Upper lobe of right lung (tissue), 1 donor: ENCODE measurements at regions not wholly inside any gene's neighbourhood (a gene's known extent, or its start where the extent isn't known, plus 50 kb on each side); places are given as distances from the start of the nearest gene placed in this dataset.

ENCODE experiments used
- ATAC-seq: fragments of 200-7000 bp; cut with Tn5 transposase; one replicate; pipeline ENCODE4 v1.9.1; 2020; ENCODE audit warnings: mild to moderate bottlenecking, moderate library complexity
- DNase-seq: peaks from one replicate; pipeline ENCODE4 v3.0.0-alpha.2; 2020
- H3K27ac ChIP-seq: fragments of 200-600 bp; one replicate; pipeline ENCODE4 v1.8.0; 2022
- H3K27me3 ChIP-seq: fragments of 200-600 bp; one replicate; pipeline ENCODE4 v1.8.0; 2022; ENCODE audit warnings: mild to moderate bottlenecking
- H3K36me3 ChIP-seq: fragments of 200-600 bp; one replicate; pipeline ENCODE4 v1.8.0; 2022
- H3K4me1 ChIP-seq: fragments of 200-600 bp; one replicate; pipeline ENCODE4 v1.8.0; 2022
- H3K4me3 ChIP-seq: fragments of 200-600 bp; one replicate; pipeline ENCODE4 v1.8.0; 2022; ENCODE audit warnings: mild to moderate bottlenecking
- H3K9me3 ChIP-seq: fragments of 200-600 bp; one replicate; pipeline ENCODE4 v1.8.0; 2022
- intact Hi-C: fragments of 100-400 bp; cut with DNase I; formaldehyde crosslinking; loops from one replicate; pipeline ENCODE4 v1.11.0; 2022
- TF ChIP-seq, protein P1 (sequence below): fragments of 200-600 bp; IDR thresholded peaks from one replicate; pipeline ENCODE4 v1.8.0; 2022; ENCODE audit warnings: antibody characterized with exemption
- donor health status: DM: no; HTN: yes; CAD: no; lungs with severe emphysema.

DNA sequence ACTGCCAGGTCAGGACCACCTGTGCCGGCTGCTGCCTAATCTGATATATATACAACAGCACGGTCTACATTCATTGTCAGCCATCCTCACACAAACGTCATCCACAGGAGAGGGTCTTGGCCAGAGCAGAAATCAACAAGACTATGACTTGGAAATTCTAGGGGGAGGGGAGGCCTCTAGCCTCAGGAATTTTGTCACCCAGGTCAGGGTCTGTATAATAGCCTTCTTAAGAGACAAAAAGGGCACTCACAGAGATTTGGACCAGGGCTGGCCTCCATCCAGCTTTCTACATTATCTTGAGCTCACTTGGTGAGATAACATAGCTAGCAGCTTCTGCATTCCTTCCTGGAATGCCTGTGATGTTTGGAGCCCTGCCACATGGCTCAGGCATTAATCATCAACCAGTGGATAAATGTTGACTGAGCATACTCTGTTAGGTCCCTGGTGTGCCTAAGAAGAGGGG lies 50.4 kb upstream of the CTIF start:
- Histone ChIP-seq H3K4me3 (no peak overlapping the region), H3K9me3 (no peaks in the 10 kb centered on the region)

DNA sequence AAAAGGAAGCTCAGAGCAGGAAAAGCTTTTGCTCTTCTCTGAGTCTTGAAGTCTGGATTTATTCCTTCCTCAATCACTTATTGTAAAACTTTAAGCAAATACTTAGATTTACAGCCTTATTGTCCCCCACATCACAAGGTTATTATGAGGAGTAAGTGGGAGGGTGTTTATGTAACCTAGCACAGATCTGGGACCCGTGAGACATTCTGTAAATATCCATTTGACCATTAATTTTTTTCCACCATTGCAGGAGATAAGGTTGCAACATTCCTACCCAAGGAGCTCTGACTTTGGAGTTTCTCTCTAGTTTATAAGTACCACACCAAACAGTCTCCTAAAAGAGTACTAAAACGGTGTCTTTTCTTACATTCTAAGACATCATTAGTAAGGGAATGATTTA lies 52.1 kb upstream of the CTIF start:
- TF ChIP-seq, protein P1, sequence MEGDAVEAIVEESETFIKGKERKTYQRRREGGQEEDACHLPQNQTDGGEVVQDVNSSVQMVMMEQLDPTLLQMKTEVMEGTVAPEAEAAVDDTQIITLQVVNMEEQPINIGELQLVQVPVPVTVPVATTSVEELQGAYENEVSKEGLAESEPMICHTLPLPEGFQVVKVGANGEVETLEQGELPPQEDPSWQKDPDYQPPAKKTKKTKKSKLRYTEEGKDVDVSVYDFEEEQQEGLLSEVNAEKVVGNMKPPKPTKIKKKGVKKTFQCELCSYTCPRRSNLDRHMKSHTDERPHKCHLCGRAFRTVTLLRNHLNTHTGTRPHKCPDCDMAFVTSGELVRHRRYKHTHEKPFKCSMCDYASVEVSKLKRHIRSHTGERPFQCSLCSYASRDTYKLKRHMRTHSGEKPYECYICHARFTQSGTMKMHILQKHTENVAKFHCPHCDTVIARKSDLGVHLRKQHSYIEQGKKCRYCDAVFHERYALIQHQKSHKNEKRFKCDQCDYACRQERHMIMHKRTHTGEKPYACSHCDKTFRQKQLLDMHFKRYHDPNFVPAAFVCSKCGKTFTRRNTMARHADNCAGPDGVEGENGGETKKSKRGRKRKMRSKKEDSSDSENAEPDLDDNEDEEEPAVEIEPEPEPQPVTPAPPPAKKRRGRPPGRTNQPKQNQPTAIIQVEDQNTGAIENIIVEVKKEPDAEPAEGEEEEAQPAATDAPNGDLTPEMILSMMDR, result no peak
- H3K27me3 ChIP-seq, result no peaks in the 10 kb centered on the region
- H3K9me3 ChIP-seq, result no peaks in the 10 kb centered on the region
- DNase-seq (no peak), ATAC-seq (no peak)
- intact Hi-C loops, result no loop called here
- peaks cover 6% of the 10 kb centered on the region for H3K4me1 ChIP-seq
- no peak overlapping the region for H3K4me3 ChIP-seq
- H3K27ac ChIP-seq, result no peak overlapping the region
- H3K36me3 ChIP-seq, result no peaks in the 10 kb centered on the region

More for the DNA sequence above, 50.4 kb upstream of the CTIF start:
- TF ChIP-seq, protein P1, result no peak
- intact Hi-C loops, result no loop called here
- Histone ChIP-seq H3K27me3 (no peaks in the 10 kb centered on the region), H3K4me1 (peaks cover 9% of the 10 kb centered on the region), H3K27ac (no peak overlapping the region), H3K36me3 (no peaks in the 10 kb centered on the region)
- ATAC-seq (peak; percentile 89), DNase-seq (peak; percentile 73)

DNA sequence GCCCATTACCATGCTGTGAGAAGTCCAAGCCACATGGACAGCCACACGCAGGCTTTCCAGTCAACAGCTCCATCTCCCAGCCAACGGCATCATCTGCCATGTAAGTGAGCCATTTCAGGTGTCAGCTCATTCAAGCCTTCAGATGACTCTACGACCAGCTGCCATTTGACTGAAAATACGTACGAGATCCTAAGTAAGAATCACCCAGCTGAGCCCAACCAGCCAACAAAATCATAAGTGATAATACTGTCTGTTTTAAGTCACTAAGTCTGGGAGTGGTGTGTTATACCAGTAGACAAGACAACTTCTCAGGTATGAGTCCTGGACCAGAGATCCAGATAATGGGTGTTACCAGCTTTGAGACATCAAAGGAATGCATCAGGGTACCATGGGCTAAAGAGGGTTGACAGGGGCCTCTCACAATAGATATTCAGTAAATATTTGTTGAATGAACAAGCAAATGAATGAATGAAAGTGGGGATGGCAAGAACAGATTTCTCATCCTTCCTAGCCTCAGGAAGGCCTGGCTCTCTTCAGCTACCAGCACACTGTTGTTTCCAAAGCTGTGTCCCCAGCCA lies 52.9 kb upstream of the CTIF start:
- DNase-seq, result no peak
- Histone ChIP-seq H3K9me3 (no peaks in the 10 kb centered on the region), H3K4me3 (no peak overlapping the region), H3K4me1 (peaks cover 6% of the 10 kb centered on the region), H3K27me3 (no peaks in the 10 kb centered on the region), H3K36me3 (no peaks in the 10 kb centered on the region), H3K27ac (no peak overlapping the region)
- TF ChIP-seq, protein P1, result no peak
- no peak for ATAC-seq
- intact Hi-C loops, result no loop called here

DNA sequence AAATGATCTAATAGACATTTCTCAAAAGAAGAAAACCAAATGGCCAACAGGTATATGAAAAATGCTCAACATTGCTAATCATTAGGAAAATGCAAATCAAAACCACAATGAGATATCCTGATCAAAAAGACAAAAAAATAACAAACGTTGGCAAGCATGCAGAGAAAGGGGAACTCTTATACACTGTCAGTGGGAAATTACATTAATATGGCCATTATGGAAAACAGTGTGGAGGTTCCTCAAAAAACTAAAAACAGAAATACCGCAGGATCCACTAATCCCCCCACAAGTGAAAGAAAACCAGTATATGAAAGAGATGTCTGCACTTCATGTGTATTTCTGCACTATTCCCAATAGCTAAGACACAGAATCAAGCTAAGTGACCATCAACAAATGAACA lies 57.7 kb upstream of the CTIF start:
- no peak for ATAC-seq
- intact Hi-C loops, result no loop called here
- Histone ChIP-seq H3K27me3 (no peaks in the 10 kb centered on the region), H3K27ac (no peak overlapping the region), H3K9me3 (no peaks in the 10 kb centered on the region), H3K36me3 (no peaks in the 10 kb centered on the region), H3K4me1 (no peaks in the 10 kb centered on the region), H3K4me3 (no peak overlapping the region)
- TF ChIP-seq, protein P1, result no peak
- no peak for DNase-seq

DNA sequence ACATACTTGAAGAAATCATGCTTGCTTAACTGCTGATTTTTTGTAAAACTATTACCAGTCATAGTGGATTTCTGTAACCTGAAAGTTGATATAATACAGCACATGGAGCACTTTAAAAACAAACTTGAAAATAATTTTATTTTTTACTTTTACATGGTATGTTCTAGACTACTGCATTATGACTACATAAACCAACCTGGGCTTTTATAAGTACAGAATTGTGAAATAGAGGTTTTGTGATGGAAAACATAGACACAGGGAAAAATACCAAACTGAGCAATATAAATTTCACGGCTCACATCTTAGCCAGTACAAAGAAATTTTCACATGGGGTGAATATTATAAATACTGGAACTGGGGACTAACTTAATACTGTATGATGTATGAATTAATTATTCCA lies 59.3 kb upstream of the CTIF start:
- intact Hi-C loops, result no loop called here
- no peaks in the 10 kb centered on the region for H3K27me3 ChIP-seq
- no peak for ATAC-seq
- no peak overlapping the region for H3K4me3 ChIP-seq
- DNase-seq, result no peak
- TF ChIP-seq, protein P1, result no peak
- no peak overlapping the region for H3K27ac ChIP-seq
- H3K4me1 ChIP-seq, result no peaks in the 10 kb centered on the region
- H3K36me3 ChIP-seq, result no peaks in the 10 kb centered on the region
- H3K9me3 ChIP-seq, result no peaks in the 10 kb centered on the region

DNA sequence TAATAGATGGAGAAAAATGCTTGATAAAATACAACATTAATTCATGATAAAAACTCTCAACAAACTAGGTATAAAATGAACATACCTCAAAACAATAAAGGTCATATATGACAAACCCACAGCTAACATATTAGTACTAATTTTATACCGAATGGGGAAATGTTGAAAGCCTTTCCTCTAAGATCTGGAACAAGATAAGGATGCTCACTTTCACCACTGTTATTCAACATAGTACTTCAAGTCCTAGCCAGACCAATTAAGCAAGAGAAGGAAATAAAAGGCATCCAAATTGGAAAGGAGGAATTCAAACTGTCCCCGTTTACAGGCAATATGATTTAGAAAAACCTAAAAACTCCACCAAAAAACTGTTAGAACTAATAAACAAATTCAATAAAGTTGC lies 61.5 kb upstream of the CTIF start:
- intact Hi-C loops, result no loop called here

More for the DNA sequence above, 61.5 kb upstream of the CTIF start:
- H3K9me3 ChIP-seq, result no peaks in the 10 kb centered on the region
- no peaks in the 10 kb centered on the region for H3K27me3 ChIP-seq
- no peak overlapping the region for H3K27ac ChIP-seq
- TF ChIP-seq, protein P1, result no peak
- no peak overlapping the region for H3K4me3 ChIP-seq
- H3K4me1 ChIP-seq, result no peaks in the 10 kb centered on the region
- ATAC-seq (no peak), DNase-seq (no peak)
- no peaks in the 10 kb centered on the region for H3K36me3 ChIP-seq
